ENCODE measurements at regions not wholly inside any gene's neighbourhood (a gene's known extent, or its start where the extent isn't known, plus 50 kb on each side); places are given as distances from the start of the nearest gene placed in this dataset.
"Not testable (repeated sequence)": the region's sequence is repeated elsewhere in the genome, so short reads cannot be mapped to it uniquely, and the experiment has no call there.

DNA sequence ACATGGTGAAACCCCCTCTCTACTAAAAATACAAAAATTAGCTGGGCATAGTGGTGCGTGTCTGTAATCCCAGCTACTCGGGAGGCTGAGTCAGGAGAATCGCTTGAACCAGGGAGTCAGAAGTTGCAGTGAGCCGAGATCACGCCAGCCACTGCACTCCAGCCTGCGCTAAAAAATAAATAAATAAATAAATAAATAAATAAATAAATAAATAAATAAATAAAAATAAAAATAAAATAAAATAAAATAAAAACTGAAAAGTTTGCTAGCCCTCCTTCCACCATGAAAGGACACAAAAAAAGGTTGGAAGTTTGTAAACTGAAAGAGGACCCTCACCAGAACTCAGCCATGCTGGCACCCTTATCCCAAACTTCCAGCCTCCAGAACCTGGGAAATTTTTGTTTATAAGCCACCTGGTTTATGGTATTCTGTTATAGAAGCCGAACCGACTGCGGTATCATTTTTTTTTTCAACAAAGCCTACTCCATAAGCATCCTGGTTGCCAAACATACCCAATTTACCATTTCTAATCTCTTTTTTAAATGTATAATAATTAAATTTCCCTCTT, 448.2 kb downstream of the SEMA3D start:
- Histone ChIP-seq H3K27me3 (replicated peaks; ENCODE audit: control insufficient read depth, insufficient read depth, low read length) (no peaks in the 10 kb centered on the region), H3K9me3 (no peaks in the 10 kb centered on the region), H3K4me1 (no peaks in the 10 kb centered on the region), H3K36me3 (ENCODE audit: control insufficient read depth, insufficient read depth, low read length) (no peaks in the 10 kb centered on the region), H3K4me3 (ENCODE audit: low read depth, low read length) (no peak overlapping the region)
- Mint-ChIP-seq H3K27ac (ENCODE audit: unreplicated experiment) (no peak overlapping the region), H3K27me3 (ENCODE audit: insufficient read depth, unreplicated experiment) (no peaks in the 10 kb centered on the region), H3K4me3 (ENCODE audit: unreplicated experiment) (no peak overlapping the region), H3K9me3 (ENCODE audit: unreplicated experiment) (no peaks in the 10 kb centered on the region), H3K4me1 (ENCODE audit: low read depth, unreplicated experiment) (no peaks in the 10 kb centered on the region), H3K36me3 (ENCODE audit: insufficient read depth, unreplicated experiment) (no peaks in the 10 kb centered on the region)
- TF ChIP-seq, protein P1, sequence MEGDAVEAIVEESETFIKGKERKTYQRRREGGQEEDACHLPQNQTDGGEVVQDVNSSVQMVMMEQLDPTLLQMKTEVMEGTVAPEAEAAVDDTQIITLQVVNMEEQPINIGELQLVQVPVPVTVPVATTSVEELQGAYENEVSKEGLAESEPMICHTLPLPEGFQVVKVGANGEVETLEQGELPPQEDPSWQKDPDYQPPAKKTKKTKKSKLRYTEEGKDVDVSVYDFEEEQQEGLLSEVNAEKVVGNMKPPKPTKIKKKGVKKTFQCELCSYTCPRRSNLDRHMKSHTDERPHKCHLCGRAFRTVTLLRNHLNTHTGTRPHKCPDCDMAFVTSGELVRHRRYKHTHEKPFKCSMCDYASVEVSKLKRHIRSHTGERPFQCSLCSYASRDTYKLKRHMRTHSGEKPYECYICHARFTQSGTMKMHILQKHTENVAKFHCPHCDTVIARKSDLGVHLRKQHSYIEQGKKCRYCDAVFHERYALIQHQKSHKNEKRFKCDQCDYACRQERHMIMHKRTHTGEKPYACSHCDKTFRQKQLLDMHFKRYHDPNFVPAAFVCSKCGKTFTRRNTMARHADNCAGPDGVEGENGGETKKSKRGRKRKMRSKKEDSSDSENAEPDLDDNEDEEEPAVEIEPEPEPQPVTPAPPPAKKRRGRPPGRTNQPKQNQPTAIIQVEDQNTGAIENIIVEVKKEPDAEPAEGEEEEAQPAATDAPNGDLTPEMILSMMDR (IDR thresholded peaks at IDR 0.05; ENCODE audit: insufficient read depth in 1 of 2, low read depth in 1 of 2, low read length in 1 of 2, severe bottlenecking in 1 of 2, unreplicated experiment in 1 of 2) = no peak
- ChIA-PET POLR2A (no interaction called here), CTCF (no interaction called here)
- no peak for DNase-seq
- no TSS peak for BruUV-seq (replicated peaks)
- intact Hi-C loops (cut with micrococcal nuclease; ENCODE audit: unreplicated experiment) = no loop called here

DNA sequence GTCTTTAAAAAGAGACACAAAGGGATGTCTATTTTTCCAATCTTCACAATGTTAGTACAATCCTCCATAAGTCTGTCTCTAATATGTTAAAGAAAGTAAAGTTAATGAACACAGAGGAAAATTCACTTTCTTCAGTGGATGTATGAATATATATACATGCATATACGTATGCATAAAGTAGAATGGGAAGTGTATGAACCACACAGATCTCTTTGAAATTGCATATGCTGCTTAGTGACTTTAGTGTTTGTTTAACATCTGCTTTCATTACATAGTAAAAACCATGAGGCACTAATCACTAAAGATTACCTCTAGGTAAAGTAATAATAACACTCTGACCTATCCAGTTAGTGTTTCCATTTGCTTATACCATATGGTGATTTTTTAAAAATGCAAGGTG, 451.2 kb downstream of the SEMA3D start:
- no peaks in the 10 kb centered on the region for H3K27me3 Mint-ChIP-seq (ENCODE audit: insufficient read depth, unreplicated experiment)
- CTCF ChIA-PET = no interaction called here

DNA sequence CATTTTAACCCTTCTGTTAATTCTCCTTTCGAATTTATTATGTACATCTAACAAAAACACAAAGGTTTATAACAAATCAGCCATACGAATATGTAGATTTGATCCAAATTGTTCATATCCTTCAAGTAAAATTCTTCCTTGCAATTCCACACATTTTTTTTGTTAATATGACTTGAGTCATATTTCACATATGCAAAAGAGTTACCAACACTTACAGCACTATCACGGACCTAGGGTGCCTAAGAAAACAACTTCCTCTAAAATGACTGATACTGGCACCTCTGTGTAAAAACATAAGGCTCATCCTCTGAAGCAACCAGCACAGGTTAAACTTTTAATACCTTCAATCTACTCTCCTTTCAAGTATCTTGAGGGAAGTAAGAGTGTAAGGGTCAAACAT, 451.8 kb downstream of the SEMA3D start:
- ChIA-PET CTCF (no interaction called here), POLR2A (no interaction called here)
- Mint-ChIP-seq H3K27ac (ENCODE audit: unreplicated experiment) (no peak overlapping the region), H3K9me3 (ENCODE audit: unreplicated experiment) (no peaks in the 10 kb centered on the region), H3K27me3 (ENCODE audit: insufficient read depth, unreplicated experiment) (no peaks in the 10 kb centered on the region), H3K4me3 (ENCODE audit: unreplicated experiment) (no peak overlapping the region), H3K4me1 (ENCODE audit: low read depth, unreplicated experiment) (no peaks in the 10 kb centered on the region), H3K36me3 (ENCODE audit: insufficient read depth, unreplicated experiment) (no peaks in the 10 kb centered on the region)
- Histone ChIP-seq H3K27me3 (replicated peaks; ENCODE audit: control insufficient read depth, insufficient read depth, low read length) (no peaks in the 10 kb centered on the region), H3K4me3 (ENCODE audit: low read depth, low read length) (no peak overlapping the region), H3K4me1 (no peaks in the 10 kb centered on the region), H3K9me3 (no peaks in the 10 kb centered on the region), H3K36me3 (ENCODE audit: control insufficient read depth, insufficient read depth, low read length) (no peaks in the 10 kb centered on the region)
- DNase-seq = no peak
- intact Hi-C loops (cut with micrococcal nuclease; ENCODE audit: unreplicated experiment) = no loop called here
- TF ChIP-seq, protein P1 (IDR thresholded peaks at IDR 0.05; ENCODE audit: insufficient read depth in 1 of 2, low read depth in 1 of 2, low read length in 1 of 2, severe bottlenecking in 1 of 2, unreplicated experiment in 1 of 2) = no peak
- no TSS peak for BruUV-seq (replicated peaks)

More for the DNA sequence above, 451.2 kb downstream of the SEMA3D start:
- no peaks in the 10 kb centered on the region for H3K36me3 Mint-ChIP-seq (ENCODE audit: insufficient read depth, unreplicated experiment)
- Histone ChIP-seq H3K27me3 (replicated peaks; ENCODE audit: control insufficient read depth, insufficient read depth, low read length) (no peaks in the 10 kb centered on the region), H3K4me3 (ENCODE audit: low read depth, low read length) (no peak overlapping the region), H3K9me3 (no peaks in the 10 kb centered on the region), H3K36me3 (ENCODE audit: control insufficient read depth, insufficient read depth, low read length) (no peaks in the 10 kb centered on the region), H3K4me1 (no peaks in the 10 kb centered on the region)
- TF ChIP-seq, protein P1 (IDR thresholded peaks at IDR 0.05; ENCODE audit: insufficient read depth in 1 of 2, low read depth in 1 of 2, low read length in 1 of 2, severe bottlenecking in 1 of 2, unreplicated experiment in 1 of 2) = no peak
- BruUV-seq (replicated peaks) = no TSS peak
- no peak overlapping the region for H3K27ac Mint-ChIP-seq (ENCODE audit: unreplicated experiment)
- H3K4me1 Mint-ChIP-seq (ENCODE audit: low read depth, unreplicated experiment) = no peaks in the 10 kb centered on the region
- H3K9me3 Mint-ChIP-seq (ENCODE audit: unreplicated experiment) = no peaks in the 10 kb centered on the region
- POLR2A ChIA-PET = no interaction called here
- no peak for DNase-seq
- intact Hi-C loops (cut with micrococcal nuclease; ENCODE audit: unreplicated experiment) = no loop called here
- no peak overlapping the region for H3K4me3 Mint-ChIP-seq (ENCODE audit: unreplicated experiment)

DNA sequence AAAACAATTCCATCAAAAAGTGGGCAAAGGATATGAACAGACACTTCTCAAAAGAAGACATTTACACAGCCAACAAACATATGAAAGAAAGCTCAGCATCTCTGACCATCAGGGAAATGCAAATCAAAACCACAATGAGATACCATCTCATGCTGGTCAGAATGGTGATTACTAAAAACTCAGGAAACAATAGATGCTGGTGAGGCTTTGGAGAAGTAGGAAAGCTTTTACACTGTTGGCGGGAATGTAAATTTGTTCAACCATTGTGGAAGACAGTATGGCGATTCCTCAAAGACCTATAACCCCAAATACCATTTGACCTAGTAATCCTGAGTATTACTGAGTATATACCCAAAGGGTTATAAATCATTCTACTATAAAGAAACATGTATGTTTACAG, 452.9 kb downstream of the SEMA3D start:
- H3K27me3 ChIP-seq (replicated peaks; ENCODE audit: control insufficient read depth, insufficient read depth, low read length); BruUV-seq (replicated peaks); H3K9me3 Mint-ChIP-seq (ENCODE audit: unreplicated experiment); DNase-seq; H3K4me1 Mint-ChIP-seq (ENCODE audit: low read depth, unreplicated experiment); intact Hi-C loops (cut with micrococcal nuclease; ENCODE audit: unreplicated experiment); POLR2A ChIA-PET; H3K27me3 Mint-ChIP-seq (ENCODE audit: insufficient read depth, unreplicated experiment); H3K36me3 ChIP-seq (ENCODE audit: control insufficient read depth, insufficient read depth, low read length); CTCF ChIA-PET; H3K27ac Mint-ChIP-seq (ENCODE audit: unreplicated experiment); H3K9me3 ChIP-seq; H3K4me1 ChIP-seq; H3K4me3 ChIP-seq (ENCODE audit: low read depth, low read length); H3K4me3 Mint-ChIP-seq (ENCODE audit: unreplicated experiment); H3K36me3 Mint-ChIP-seq (ENCODE audit: insufficient read depth, unreplicated experiment): not testable (repeated sequence)

DNA sequence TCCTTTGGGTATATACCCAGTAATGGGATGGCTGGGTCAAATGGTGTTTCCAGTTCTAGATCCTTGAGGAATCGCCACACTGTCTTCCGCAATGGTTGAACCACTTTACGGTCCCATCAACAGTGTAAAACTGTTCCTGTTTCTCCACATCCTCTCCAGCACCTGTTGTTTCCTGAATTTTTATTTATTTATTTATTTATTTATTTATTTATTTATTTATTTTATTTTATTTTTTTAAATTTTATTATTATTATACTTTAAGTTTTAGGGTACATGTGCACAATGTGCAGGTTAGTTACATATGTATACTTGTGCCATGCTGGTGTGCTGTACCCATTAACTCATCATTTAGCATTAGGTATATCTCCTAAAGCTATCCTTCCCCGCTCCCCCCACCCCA, 456.0 kb downstream of the SEMA3D start:
- H3K27ac Mint-ChIP-seq (ENCODE audit: unreplicated experiment); H3K27me3 Mint-ChIP-seq (ENCODE audit: insufficient read depth, unreplicated experiment); H3K27me3 ChIP-seq (replicated peaks; ENCODE audit: control insufficient read depth, insufficient read depth, low read length); DNase-seq; intact Hi-C loops (cut with micrococcal nuclease; ENCODE audit: unreplicated experiment); H3K9me3 Mint-ChIP-seq (ENCODE audit: unreplicated experiment); H3K36me3 ChIP-seq (ENCODE audit: control insufficient read depth, insufficient read depth, low read length); H3K4me3 Mint-ChIP-seq (ENCODE audit: unreplicated experiment); CTCF ChIA-PET; H3K4me3 ChIP-seq (ENCODE audit: low read depth, low read length); POLR2A ChIA-PET; H3K9me3 ChIP-seq; H3K4me1 ChIP-seq; BruUV-seq (replicated peaks); H3K36me3 Mint-ChIP-seq (ENCODE audit: insufficient read depth, unreplicated experiment); H3K4me1 Mint-ChIP-seq (ENCODE audit: low read depth, unreplicated experiment): not testable (repeated sequence)

Data from Caco-2 (cell line).